ENCODE measurements at regions not wholly inside any gene's neighbourhood (a gene's known extent, or its start where the extent isn't known, plus 50 kb on each side); places are given as distances from the start of the nearest gene placed in this dataset.

DNA sequence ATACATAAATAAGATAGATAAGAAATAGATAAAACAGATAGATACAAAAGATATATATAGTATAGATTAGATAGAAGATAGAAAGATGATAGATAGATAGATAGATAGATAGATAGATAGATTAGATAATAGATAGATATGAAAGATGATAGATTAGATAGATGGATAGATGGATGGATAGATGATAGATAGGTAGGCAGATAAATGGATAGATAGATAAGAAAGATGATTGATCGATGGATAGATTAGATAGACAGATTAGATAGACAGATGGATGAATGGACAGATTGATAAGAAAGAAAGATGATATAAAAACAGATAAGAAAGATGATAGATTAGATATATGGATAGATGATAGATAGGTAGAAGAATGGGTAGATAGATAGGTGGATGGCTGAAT lies 90.3 kb downstream of the SMIM20 start:
- Mint-ChIP-seq H3K27me3 (ENCODE audit: insufficient read depth, unreplicated experiment) (no peaks in the 10 kb centered on the region), H3K27ac (ENCODE audit: unreplicated experiment) (no peak overlapping the region), H3K36me3 (ENCODE audit: insufficient read depth, unreplicated experiment) (no peaks in the 10 kb centered on the region), H3K4me1 (ENCODE audit: low read depth, unreplicated experiment) (no peaks in the 10 kb centered on the region), H3K9me3 (ENCODE audit: unreplicated experiment) (peaks cover 12% of the 10 kb centered on the region), H3K4me3 (ENCODE audit: unreplicated experiment) (no peak overlapping the region)
- TF ChIP-seq, protein P1, sequence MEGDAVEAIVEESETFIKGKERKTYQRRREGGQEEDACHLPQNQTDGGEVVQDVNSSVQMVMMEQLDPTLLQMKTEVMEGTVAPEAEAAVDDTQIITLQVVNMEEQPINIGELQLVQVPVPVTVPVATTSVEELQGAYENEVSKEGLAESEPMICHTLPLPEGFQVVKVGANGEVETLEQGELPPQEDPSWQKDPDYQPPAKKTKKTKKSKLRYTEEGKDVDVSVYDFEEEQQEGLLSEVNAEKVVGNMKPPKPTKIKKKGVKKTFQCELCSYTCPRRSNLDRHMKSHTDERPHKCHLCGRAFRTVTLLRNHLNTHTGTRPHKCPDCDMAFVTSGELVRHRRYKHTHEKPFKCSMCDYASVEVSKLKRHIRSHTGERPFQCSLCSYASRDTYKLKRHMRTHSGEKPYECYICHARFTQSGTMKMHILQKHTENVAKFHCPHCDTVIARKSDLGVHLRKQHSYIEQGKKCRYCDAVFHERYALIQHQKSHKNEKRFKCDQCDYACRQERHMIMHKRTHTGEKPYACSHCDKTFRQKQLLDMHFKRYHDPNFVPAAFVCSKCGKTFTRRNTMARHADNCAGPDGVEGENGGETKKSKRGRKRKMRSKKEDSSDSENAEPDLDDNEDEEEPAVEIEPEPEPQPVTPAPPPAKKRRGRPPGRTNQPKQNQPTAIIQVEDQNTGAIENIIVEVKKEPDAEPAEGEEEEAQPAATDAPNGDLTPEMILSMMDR (IDR thresholded peaks at IDR 0.05; ENCODE audit: insufficient read depth in 1 of 2, low read depth in 1 of 2, low read length in 1 of 2, severe bottlenecking in 1 of 2, unreplicated experiment in 1 of 2) = no peak
- no peaks in the 10 kb centered on the region for H3K4me1 ChIP-seq
- no peaks in the 10 kb centered on the region for H3K27me3 ChIP-seq (replicated peaks; ENCODE audit: control insufficient read depth, insufficient read depth, low read length)
- POLR2A ChIA-PET = no interaction called here
- peaks cover 4% of the 10 kb centered on the region; the same call in 1 of the 2 replicates for H3K9me3 ChIP-seq
- H3K36me3 ChIP-seq (ENCODE audit: control insufficient read depth, insufficient read depth, low read length) = no peaks in the 10 kb centered on the region
- CTCF ChIA-PET = no interaction called here
- H3K4me3 ChIP-seq (ENCODE audit: low read depth, low read length) = no peak overlapping the region
- BruUV-seq (replicated peaks) = no TSS peak
- DNase-seq = no peak
- intact Hi-C loops (cut with micrococcal nuclease; ENCODE audit: unreplicated experiment) = no loop called here

DNA sequence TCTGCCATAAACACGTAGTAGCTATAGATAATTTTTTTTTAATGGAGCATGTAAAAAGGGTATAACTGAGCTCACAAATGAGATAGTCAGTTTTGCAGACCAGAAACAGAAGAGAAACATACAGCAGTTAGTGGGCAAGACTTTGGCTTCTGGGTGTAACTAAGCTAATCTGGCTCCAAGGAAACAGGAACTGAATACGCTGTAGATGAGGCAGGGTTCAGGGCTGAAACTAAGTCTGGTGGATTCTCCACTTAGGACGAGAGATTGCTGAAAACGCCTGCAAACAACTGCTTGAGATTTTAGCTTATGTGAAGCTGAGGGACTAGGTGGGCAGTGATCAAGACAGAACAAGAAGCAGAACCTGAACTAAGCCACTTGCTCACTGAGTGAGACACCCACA lies 91.7 kb downstream of the SMIM20 start:
- ChIA-PET CTCF (interaction anchor here (0.8 kb wide), 1 partner anchor 18 kb away, joined by 3 read pairs; no protein-coding TSS in a partner anchor), POLR2A (no interaction called here)
- intact Hi-C loops (cut with micrococcal nuclease; ENCODE audit: unreplicated experiment) = no loop called here
- BruUV-seq (replicated peaks) = no TSS peak
- no peaks in the 10 kb centered on the region for H3K4me1 ChIP-seq
- no peak for DNase-seq
- Mint-ChIP-seq H3K9me3 (ENCODE audit: unreplicated experiment) (peaks cover 12% of the 10 kb centered on the region), H3K36me3 (ENCODE audit: insufficient read depth, unreplicated experiment) (no peaks in the 10 kb centered on the region), H3K27me3 (ENCODE audit: insufficient read depth, unreplicated experiment) (no peaks in the 10 kb centered on the region), H3K4me1 (ENCODE audit: low read depth, unreplicated experiment) (no peaks in the 10 kb centered on the region), H3K27ac (ENCODE audit: unreplicated experiment) (no peak overlapping the region), H3K4me3 (ENCODE audit: unreplicated experiment) (no peak overlapping the region)
- H3K27me3 ChIP-seq (replicated peaks; ENCODE audit: control insufficient read depth, insufficient read depth, low read length) = no peaks in the 10 kb centered on the region
- TF ChIP-seq, protein P1 (IDR thresholded peaks at IDR 0.05; ENCODE audit: insufficient read depth in 1 of 2, low read depth in 1 of 2, low read length in 1 of 2, severe bottlenecking in 1 of 2, unreplicated experiment in 1 of 2) = no peak
- H3K9me3 ChIP-seq = peaks cover 4% of the 10 kb centered on the region; the same call in 1 of the 2 replicates
- no peak overlapping the region for H3K4me3 ChIP-seq (ENCODE audit: low read depth, low read length)
- H3K36me3 ChIP-seq (ENCODE audit: control insufficient read depth, insufficient read depth, low read length) = no peaks in the 10 kb centered on the region

DNA sequence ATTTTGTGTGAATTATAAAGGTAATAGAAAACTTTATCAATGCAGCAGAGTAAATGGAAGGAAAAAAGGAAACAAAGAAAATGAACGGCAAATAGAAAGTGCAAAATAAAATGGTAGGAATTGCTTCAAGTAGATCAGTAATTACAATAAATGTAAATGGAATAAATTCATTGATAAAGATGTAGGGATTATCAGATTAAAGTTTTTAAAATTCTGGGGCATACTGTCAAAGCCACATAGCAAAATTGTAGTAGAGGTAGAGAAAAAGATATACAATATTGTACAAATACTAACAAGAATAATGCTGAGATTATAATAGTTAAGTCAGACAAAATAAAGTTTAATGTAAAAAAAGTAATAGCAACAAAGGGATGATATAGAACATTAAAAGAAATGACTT lies 94.7 kb downstream of the SMIM20 start:
- H3K4me3 Mint-ChIP-seq (ENCODE audit: unreplicated experiment) = no peak overlapping the region

More for the DNA sequence above, 94.7 kb downstream of the SMIM20 start:
- H3K9me3 ChIP-seq = peaks cover 4% of the 10 kb centered on the region; the same call in 1 of the 2 replicates
- no peaks in the 10 kb centered on the region for H3K4me1 Mint-ChIP-seq (ENCODE audit: low read depth, unreplicated experiment)
- ChIA-PET POLR2A (no interaction called here), CTCF (no interaction called here)
- no peak overlapping the region for H3K4me3 ChIP-seq (ENCODE audit: low read depth, low read length)
- H3K9me3 Mint-ChIP-seq (ENCODE audit: unreplicated experiment) = peaks cover 12% of the 10 kb centered on the region
- intact Hi-C loops (cut with micrococcal nuclease; ENCODE audit: unreplicated experiment) = no loop called here
- H3K36me3 ChIP-seq (ENCODE audit: control insufficient read depth, insufficient read depth, low read length) = no peaks in the 10 kb centered on the region
- H3K36me3 Mint-ChIP-seq (ENCODE audit: insufficient read depth, unreplicated experiment) = no peaks in the 10 kb centered on the region
- TF ChIP-seq, protein P1 (IDR thresholded peaks at IDR 0.05; ENCODE audit: insufficient read depth in 1 of 2, low read depth in 1 of 2, low read length in 1 of 2, severe bottlenecking in 1 of 2, unreplicated experiment in 1 of 2) = no peak
- no peak for DNase-seq
- no peak overlapping the region for H3K27ac Mint-ChIP-seq (ENCODE audit: unreplicated experiment)
- no peaks in the 10 kb centered on the region for H3K27me3 ChIP-seq (replicated peaks; ENCODE audit: control insufficient read depth, insufficient read depth, low read length)
- H3K4me1 ChIP-seq = no peaks in the 10 kb centered on the region
- BruUV-seq (replicated peaks) = no TSS peak
- peaks cover 4% of the 10 kb centered on the region for H3K27me3 Mint-ChIP-seq (ENCODE audit: insufficient read depth, unreplicated experiment)
